ENCODE measurements at regions not wholly inside any gene's neighbourhood (a gene's known extent, or its start where the extent isn't known, plus 50 kb on each side); places are given as distances from the start of the nearest gene placed in this dataset.

- no peak for DNase-seq (ENCODE audit: low read depth, low spot score)
- TF ChIP-seq, protein P1, sequence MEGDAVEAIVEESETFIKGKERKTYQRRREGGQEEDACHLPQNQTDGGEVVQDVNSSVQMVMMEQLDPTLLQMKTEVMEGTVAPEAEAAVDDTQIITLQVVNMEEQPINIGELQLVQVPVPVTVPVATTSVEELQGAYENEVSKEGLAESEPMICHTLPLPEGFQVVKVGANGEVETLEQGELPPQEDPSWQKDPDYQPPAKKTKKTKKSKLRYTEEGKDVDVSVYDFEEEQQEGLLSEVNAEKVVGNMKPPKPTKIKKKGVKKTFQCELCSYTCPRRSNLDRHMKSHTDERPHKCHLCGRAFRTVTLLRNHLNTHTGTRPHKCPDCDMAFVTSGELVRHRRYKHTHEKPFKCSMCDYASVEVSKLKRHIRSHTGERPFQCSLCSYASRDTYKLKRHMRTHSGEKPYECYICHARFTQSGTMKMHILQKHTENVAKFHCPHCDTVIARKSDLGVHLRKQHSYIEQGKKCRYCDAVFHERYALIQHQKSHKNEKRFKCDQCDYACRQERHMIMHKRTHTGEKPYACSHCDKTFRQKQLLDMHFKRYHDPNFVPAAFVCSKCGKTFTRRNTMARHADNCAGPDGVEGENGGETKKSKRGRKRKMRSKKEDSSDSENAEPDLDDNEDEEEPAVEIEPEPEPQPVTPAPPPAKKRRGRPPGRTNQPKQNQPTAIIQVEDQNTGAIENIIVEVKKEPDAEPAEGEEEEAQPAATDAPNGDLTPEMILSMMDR (IDR thresholded peaks at IDR 0.05; ENCODE audit: low read depth, low read length), result no peak
- in situ Hi-C loops (cut with HindIII; ENCODE audit: low sequenced_read_pairs), result no loop called here
These were observed 325.1 kb upstream of the TPM1 start for GRCh38 chr15:62717496-62717895.

GRCh38 chr15:62719316-62719715 lies 323.2 kb upstream of the TPM1 start:
- H3K4me3 ChIP-seq (ENCODE audit: low read depth, low read length), result no peak overlapping the region
- TF ChIP-seq, protein P1 (IDR thresholded peaks at IDR 0.05; ENCODE audit: low read depth, low read length), result no peak
- in situ Hi-C loops (cut with HindIII; ENCODE audit: low sequenced_read_pairs), result no loop called here
- DNase-seq (ENCODE audit: low read depth, low spot score), result peak; percentile 30

More at GRCh38 chr15:62717496-62717895, 325.1 kb upstream of the TPM1 start:
- H3K4me3 ChIP-seq (ENCODE audit: low read depth, low read length), result no peak overlapping the region

- TF ChIP-seq, protein P1 (IDR thresholded peaks at IDR 0.05; ENCODE audit: low read depth, low read length), result no peak
- no peak for DNase-seq (ENCODE audit: low read depth, low spot score)
- no peak overlapping the region for H3K4me3 ChIP-seq (ENCODE audit: low read depth, low read length)
- in situ Hi-C loops (cut with HindIII; ENCODE audit: low sequenced_read_pairs), result no loop called here
These were observed 320.3 kb upstream of the TPM1 start for GRCh38 chr15:62722237-62722636.

DNA sequence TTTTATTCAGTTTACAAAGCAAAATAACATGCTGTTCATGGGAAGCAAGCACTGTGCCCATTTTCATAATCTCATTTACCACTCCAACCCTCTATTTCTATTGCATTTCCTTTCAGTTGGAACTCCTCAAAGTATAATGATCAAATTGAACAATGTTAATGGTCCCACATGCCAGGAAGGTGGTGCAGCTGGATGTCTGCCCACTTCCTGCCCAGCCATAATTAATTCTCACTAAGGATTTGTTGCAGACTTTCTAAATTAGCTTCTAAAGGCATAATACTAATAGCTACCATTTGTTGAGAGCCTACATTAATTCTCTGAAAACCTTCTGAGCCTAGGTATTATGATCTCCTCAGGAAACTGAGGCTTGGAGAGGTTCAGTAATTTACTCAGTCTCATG lies 316.1 kb upstream of the TPM1 start:
- in situ Hi-C loops (cut with HindIII; ENCODE audit: low sequenced_read_pairs), result no loop called here
- TF ChIP-seq, protein P1 (IDR thresholded peaks at IDR 0.05; ENCODE audit: low read depth, low read length), result no peak
- no peak overlapping the region for H3K4me3 ChIP-seq (ENCODE audit: low read depth, low read length)
- no peak for DNase-seq (ENCODE audit: low read depth, low spot score)

GRCh38 chr15:62727501-62727900 lies 315.0 kb upstream of the TPM1 start:
- in situ Hi-C loops (cut with HindIII; ENCODE audit: low sequenced_read_pairs), result no loop called here
- TF ChIP-seq, protein P1 (IDR thresholded peaks at IDR 0.05; ENCODE audit: low read depth, low read length), result no peak
- no peak overlapping the region for H3K4me3 ChIP-seq (ENCODE audit: low read depth, low read length)
- DNase-seq (ENCODE audit: low read depth, low spot score), result no peak

- H3K4me3 ChIP-seq (ENCODE audit: low read depth, low read length), result no peak overlapping the region
- TF ChIP-seq, protein P1 (IDR thresholded peaks at IDR 0.05; ENCODE audit: low read depth, low read length), result no peak
- DNase-seq (ENCODE audit: low read depth, low spot score), result no peak
- in situ Hi-C loops (cut with HindIII; ENCODE audit: low sequenced_read_pairs), result no loop called here
These were observed 311.7 kb upstream of the TPM1 start for GRCh38 chr15:62730825-62731224.

DNA sequence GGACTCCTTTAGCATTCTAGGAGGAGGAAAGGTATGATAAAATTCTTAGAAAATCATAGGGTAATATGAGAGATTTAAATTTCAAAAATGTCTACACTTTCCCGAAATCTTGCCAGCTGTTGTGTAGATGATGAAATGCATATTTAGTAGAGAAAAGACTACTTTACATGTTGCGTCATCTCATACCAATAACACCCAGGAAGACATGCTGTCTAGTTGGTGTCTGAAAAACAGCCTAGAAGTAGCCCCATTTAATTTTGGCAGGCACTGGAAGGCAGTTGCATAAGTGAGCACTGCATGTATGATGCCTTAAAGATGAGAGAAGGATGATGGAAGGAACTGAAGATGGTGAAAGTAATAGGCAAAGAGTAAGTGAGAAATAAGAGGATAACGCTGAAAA lies 310.5 kb upstream of the TPM1 start:
- TF ChIP-seq, protein P1 (IDR thresholded peaks at IDR 0.05; ENCODE audit: low read depth, low read length), result no peak
- no peak for DNase-seq (ENCODE audit: low read depth, low spot score)
- in situ Hi-C loops (cut with HindIII; ENCODE audit: low sequenced_read_pairs), result no loop called here

More for the DNA sequence above, 310.5 kb upstream of the TPM1 start:
- H3K4me3 ChIP-seq (ENCODE audit: low read depth, low read length), result no peak overlapping the region

Data from astrocyte of the spinal cord (primary cell).